ENCODE measurements at regions not wholly inside any gene's neighbourhood (a gene's known extent, or its start where the extent isn't known, plus 50 kb on each side); places are given as distances from the start of the nearest gene placed in this dataset.
"Not testable (repeated sequence)": the region's sequence is repeated elsewhere in the genome, so short reads cannot be mapped to it uniquely, and the experiment has no call there.

DNA sequence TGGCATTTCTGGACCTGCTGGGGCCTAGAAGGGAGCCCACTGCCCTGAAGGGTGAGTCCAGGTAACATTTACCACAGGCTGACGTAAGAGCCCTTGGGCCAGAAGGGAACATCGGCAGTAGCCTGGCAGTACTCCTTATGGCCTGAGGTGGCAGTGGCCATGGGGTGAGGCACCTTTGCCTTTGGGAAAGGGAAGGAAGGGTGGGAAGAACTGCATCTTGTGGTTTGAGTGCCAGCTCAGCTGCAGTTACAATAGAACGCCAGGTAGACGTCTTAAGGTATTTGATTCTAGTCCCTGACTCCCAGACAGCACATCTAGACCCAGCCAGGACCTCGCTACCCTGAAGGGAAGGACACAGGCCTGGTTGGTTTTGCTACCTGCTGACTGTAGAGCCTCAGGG is 104.9 kb downstream of the SOX14 start:
- BruUV-seq (replicated peaks): no TSS peak
- Histone ChIP-seq H3K27ac (ENCODE audit: low read depth, low read length, poor library complexity, severe bottlenecking) (no peak overlapping the region), H3K9me2 (ENCODE audit: insufficient read depth, low read length) (no peaks in the 10 kb centered on the region), H3K36me3 (ENCODE audit: insufficient read depth, low read length) (no peaks in the 10 kb centered on the region), H3K4me2 (ENCODE audit: low read length) (no peak overlapping the region), H3K4me3 (ENCODE audit: low read depth, low read length, poor library complexity, severe bottlenecking) (no peak overlapping the region), H3K79me2 (ENCODE audit: insufficient read depth, low read depth, low read length) (no peaks in the 10 kb centered on the region), H4K20me1 (ENCODE audit: insufficient read depth, low read length) (no peaks in the 10 kb centered on the region), H2AFZ (ENCODE audit: low read length) (no peak overlapping the region), H3K9me3 (ENCODE audit: low read length) (no peaks in the 10 kb centered on the region), H3K4me1 (ENCODE audit: insufficient read depth, low read length, poor library complexity, severe bottlenecking) (no peaks in the 10 kb centered on the region)
- TF ChIP-seq CTCF (conservative IDR thresholded peaks at IDR 0.05; ENCODE audit: low read length): no peak
- no peak for TF ChIP-seq EZH2phosphoT487 (IDR thresholded peaks at IDR 0.05; ENCODE audit: borderline replicate concordance, low read depth, low read length)
- no peak for DNase-seq (ENCODE audit: low spot score)
- intact Hi-C loops (cut with micrococcal nuclease; ENCODE audit: unreplicated experiment): no loop called here
- POLR2A ChIA-PET: no interaction called here
- CTCF ChIA-PET (ENCODE audit: unreplicated experiment): no interaction called here

DNA sequence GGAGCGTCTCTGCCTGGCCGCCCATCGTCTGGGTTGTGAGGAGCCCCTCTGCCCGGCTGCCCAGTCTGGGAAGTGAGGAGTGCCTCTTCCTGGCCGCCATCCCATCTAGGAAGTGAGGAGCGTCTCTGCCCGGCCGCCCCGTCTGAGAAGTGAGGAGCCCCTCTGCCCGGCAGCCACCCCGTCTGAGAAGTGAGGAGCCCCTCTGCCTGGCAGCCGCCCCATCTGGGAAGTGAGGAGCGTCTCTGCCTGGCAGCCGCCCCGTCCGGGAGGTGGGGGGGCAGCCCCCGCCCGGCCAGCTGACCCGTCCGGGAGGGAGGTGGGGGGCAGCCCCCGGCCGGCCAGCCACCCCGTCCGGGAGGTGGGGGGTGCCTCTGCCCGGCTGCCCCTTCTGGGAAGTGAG is 108.5 kb downstream of the SOX14 start:
- H3K27ac ChIP-seq (ENCODE audit: low read depth, low read length, poor library complexity, severe bottlenecking); H3K9me3 ChIP-seq (ENCODE audit: low read length); POLR2A ChIA-PET; H3K4me1 ChIP-seq (ENCODE audit: insufficient read depth, low read length, poor library complexity, severe bottlenecking); H3K79me2 ChIP-seq (ENCODE audit: insufficient read depth, low read depth, low read length); intact Hi-C loops (cut with micrococcal nuclease; ENCODE audit: unreplicated experiment); CTCF ChIA-PET (ENCODE audit: unreplicated experiment); DNase-seq (ENCODE audit: low spot score); H2AFZ ChIP-seq (ENCODE audit: low read length); H4K20me1 ChIP-seq (ENCODE audit: insufficient read depth, low read length); H3K4me3 ChIP-seq (ENCODE audit: low read depth, low read length, poor library complexity, severe bottlenecking); H3K9me2 ChIP-seq (ENCODE audit: insufficient read depth, low read length); BruUV-seq (replicated peaks); H3K4me2 ChIP-seq (ENCODE audit: low read length); H3K36me3 ChIP-seq (ENCODE audit: insufficient read depth, low read length): not testable (repeated sequence)

GRCh38 chr3:137896842-137897241 is 113.1 kb upstream of the CLDN18 start:
- H4K20me1 ChIP-seq (ENCODE audit: insufficient read depth, low read length); H3K9me3 ChIP-seq (ENCODE audit: low read length); H3K4me2 ChIP-seq (ENCODE audit: low read length); H3K79me2 ChIP-seq (ENCODE audit: insufficient read depth, low read depth, low read length); DNase-seq (ENCODE audit: low spot score); H3K9me2 ChIP-seq (ENCODE audit: insufficient read depth, low read length); H3K36me3 ChIP-seq (ENCODE audit: insufficient read depth, low read length); H3K4me3 ChIP-seq (ENCODE audit: low read depth, low read length, poor library complexity, severe bottlenecking); H3K27ac ChIP-seq (ENCODE audit: low read depth, low read length, poor library complexity, severe bottlenecking); H2AFZ ChIP-seq (ENCODE audit: low read length); intact Hi-C loops (cut with micrococcal nuclease; ENCODE audit: unreplicated experiment); POLR2A ChIA-PET; BruUV-seq (replicated peaks); H3K4me1 ChIP-seq (ENCODE audit: insufficient read depth, low read length, poor library complexity, severe bottlenecking): not testable (repeated sequence)
- CTCF ChIA-PET (ENCODE audit: unreplicated experiment): interaction anchor here (0.6 kb wide), 1 partner anchor 899 kb away, joined by 3 read pairs; no protein-coding TSS in a partner anchor

DNA sequence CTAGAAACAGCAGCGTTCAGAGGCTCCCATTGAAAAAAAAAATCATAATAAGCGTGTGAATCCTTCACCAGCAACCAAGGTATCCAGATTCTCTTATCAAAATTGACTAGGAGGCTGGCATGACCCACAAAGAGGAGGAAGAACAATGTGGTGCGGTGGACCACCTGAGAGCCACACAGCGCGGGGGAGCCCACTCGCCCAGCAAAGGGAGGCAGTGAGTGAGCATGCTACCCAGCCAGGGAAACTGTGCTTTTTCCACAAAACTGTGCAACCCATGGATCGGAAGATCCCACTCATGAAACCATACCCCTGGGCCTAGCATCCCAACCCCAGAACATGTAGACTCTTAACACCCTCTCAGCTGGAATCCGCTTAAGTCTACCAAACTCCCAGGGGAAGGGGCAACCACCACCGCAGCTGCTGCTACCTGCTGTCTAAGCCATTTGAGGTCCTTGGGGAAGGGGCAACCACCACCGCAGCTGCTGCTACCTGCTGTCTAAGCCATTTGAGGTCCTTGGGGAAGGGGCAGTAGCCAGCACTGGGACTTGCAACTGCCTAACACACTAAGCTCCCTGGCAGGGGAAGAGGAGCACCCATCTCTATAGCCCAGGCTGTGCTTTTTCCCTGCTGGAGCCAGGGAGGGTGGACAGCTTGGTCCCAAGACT is 102.8 kb upstream of the CLDN18 start:
- Histone ChIP-seq H3K79me2 (ENCODE audit: insufficient read depth, low read depth, low read length) (no peaks in the 10 kb centered on the region), H3K27ac (ENCODE audit: low read depth, low read length, poor library complexity, severe bottlenecking) (no peak overlapping the region), H3K36me3 (ENCODE audit: insufficient read depth, low read length) (no peaks in the 10 kb centered on the region), H2AFZ (ENCODE audit: low read length) (no peak overlapping the region), H4K20me1 (ENCODE audit: insufficient read depth, low read length) (no peaks in the 10 kb centered on the region), H3K4me2 (ENCODE audit: low read length) (no peak overlapping the region), H3K9me3 (ENCODE audit: low read length) (no peaks in the 10 kb centered on the region), H3K9me2 (ENCODE audit: insufficient read depth, low read length) (no peaks in the 10 kb centered on the region), H3K4me1 (ENCODE audit: insufficient read depth, low read length, poor library complexity, severe bottlenecking) (no peaks in the 10 kb centered on the region), H3K4me3 (ENCODE audit: low read depth, low read length, poor library complexity, severe bottlenecking) (no peak overlapping the region)
- intact Hi-C loops (cut with micrococcal nuclease; ENCODE audit: unreplicated experiment): no loop called here
- TF ChIP-seq CTCF (conservative IDR thresholded peaks at IDR 0.05; ENCODE audit: low read length): no peak
- no peak for TF ChIP-seq EZH2phosphoT487 (IDR thresholded peaks at IDR 0.05; ENCODE audit: borderline replicate concordance, low read depth, low read length)
- no TSS peak for BruUV-seq (replicated peaks)
- DNase-seq (ENCODE audit: low spot score): no peak
- ChIA-PET POLR2A (no interaction called here), CTCF (ENCODE audit: unreplicated experiment) (no interaction called here)
